HG03135 (cell line): ENCODE measurements at regions not wholly inside any gene's neighbourhood (a gene's known extent, or its start where the extent isn't known, plus 50 kb on each side); places are given as distances from the start of the nearest gene placed in this dataset.
"Not testable (repeated sequence)": the region's sequence is repeated elsewhere in the genome, so short reads cannot be mapped to it uniquely, and the experiment has no call there.

Experiments
- ATAC-seq: cut with Tn5 transposase; IDR thresholded peaks from one replicate; pipeline ENCODE4 v1.9.1; 2021; ENCODE audit warnings: mild to moderate bottlenecking, moderate library complexity; ENCODE audit not compliant: unreplicated experiment

- no peak for ATAC-seq
These were observed 607.8 kb upstream of the ZFP42 start for GRCh38 chr4:187387739-187388138.

GRCh38 chr4:187389420-187389819, 606.2 kb upstream of the ZFP42 start:
- no peak for ATAC-seq

GRCh38 chr4:187390646-187391045, 604.9 kb upstream of the ZFP42 start:
- no peak for ATAC-seq

GRCh38 chr4:187393531-187394344, 601.8 kb upstream of the ZFP42 start:
- ATAC-seq: no peak

- no peak for ATAC-seq
These were observed 599.5 kb upstream of the ZFP42 start for GRCh38 chr4:187396106-187396505.

- ATAC-seq: not testable (repeated sequence)
These were observed 587.1 kb upstream of the ZFP42 start for GRCh38 chr4:187408447-187408846.

GRCh38 chr4:187413564-187414358, 581.8 kb upstream of the ZFP42 start:
- ATAC-seq: no peak

GRCh38 chr4:187414716-187415115, 580.9 kb upstream of the ZFP42 start:
- ATAC-seq: no peak

GRCh38 chr4:187415231-187415630, 580.3 kb upstream of the ZFP42 start:
- ATAC-seq: no peak

- no peak for ATAC-seq
These were observed 579.4 kb upstream of the ZFP42 start for GRCh38 chr4:187416216-187416615.

- no peak for ATAC-seq
These were observed 577.9 kb upstream of the ZFP42 start for GRCh38 chr4:187417721-187418120.

GRCh38 chr4:187422655-187423054, 572.9 kb upstream of the ZFP42 start:
- no peak for ATAC-seq

GRCh38 chr4:187424636-187425035, 570.9 kb upstream of the ZFP42 start:
- no peak for ATAC-seq

GRCh38 chr4:187426511-187426910, 569.1 kb upstream of the ZFP42 start:
- no peak for ATAC-seq

GRCh38 chr4:187432310-187432709, 563.3 kb upstream of the ZFP42 start:
- ATAC-seq: no peak

GRCh38 chr4:187433141-187433540, 562.4 kb upstream of the ZFP42 start:
- ATAC-seq: no peak

GRCh38 chr4:187436251-187436650, 559.3 kb upstream of the ZFP42 start:
- no peak for ATAC-seq

GRCh38 chr4:187444061-187444460, 551.5 kb upstream of the ZFP42 start:
- no peak for ATAC-seq

GRCh38 chr4:187449702-187450101, 545.9 kb upstream of the ZFP42 start:
- ATAC-seq: no peak

- no peak for ATAC-seq
These were observed 543.8 kb upstream of the ZFP42 start for GRCh38 chr4:187451776-187452175.

- ATAC-seq: no peak
These were observed 535.6 kb upstream of the ZFP42 start for GRCh38 chr4:187460016-187460415.

- no peak for ATAC-seq
These were observed 531.0 kb upstream of the ZFP42 start for GRCh38 chr4:187464573-187464972.
